Mucosa of descending colon (tissue), 3 donors: ENCODE measurements at regions not wholly inside any gene's neighbourhood (a gene's known extent, or its start where the extent isn't known, plus 50 kb on each side); places are given as distances from the start of the nearest gene placed in this dataset.

Experiments
- ATAC-seq: fragments of 200-7000 bp; cut with Tn5 transposase; one replicate; pipeline ENCODE4 v1.9.1; 2020; ENCODE audit warnings: mild to moderate bottlenecking, moderate library complexity
- DNase-seq, 3 donors: peaks; one replicate each; pipeline ENCODE4 v3.0.0-alpha.2; 2020
- H3K36me3 ChIP-seq: fragments of 200-600 bp; one replicate; pipeline ENCODE4 v1.8.0; 2021; ENCODE audit warnings: low read depth, mild to moderate bottlenecking
- H3K4me1 ChIP-seq: fragments of 200-600 bp; one replicate; pipeline ENCODE4 v1.8.0; 2021; ENCODE audit warnings: low read depth, mild to moderate bottlenecking
- H3K4me3 ChIP-seq: fragments of 200-600 bp; one replicate; pipeline ENCODE4 v1.8.0; 2021; ENCODE audit warnings: mild to moderate bottlenecking
- H3K9me3 ChIP-seq: fragments of 200-600 bp; one replicate; pipeline ENCODE4 v1.8.0; 2021; ENCODE audit warnings: mild to moderate bottlenecking
- intact Hi-C, 2 donors: fragments of 100-400 bp; cut with DNase I in 1 of 2; cut with micrococcal nuclease in 1 of 2; formaldehyde crosslinking; loops; one replicate each; pipeline versions ENCODE4 v1.11.0 to v1.11.1; 2022; cut with DNase I, micrococcal nuclease
- TF ChIP-seq, protein P1 (sequence below): fragments of 200-600 bp; IDR thresholded peaks from one replicate; pipeline ENCODE4 v1.8.0; 2022; ENCODE audit warnings: antibody characterized with exemption, mild to moderate bottlenecking
- donor health status: DM: no; HTN: no; CAD: no; lungs with moderate emphysema.
- donor health status: DM: no; HTN: no; CAD: no.
- donor health status: DM: no; HTN: yes; CAD: no.

DNA sequence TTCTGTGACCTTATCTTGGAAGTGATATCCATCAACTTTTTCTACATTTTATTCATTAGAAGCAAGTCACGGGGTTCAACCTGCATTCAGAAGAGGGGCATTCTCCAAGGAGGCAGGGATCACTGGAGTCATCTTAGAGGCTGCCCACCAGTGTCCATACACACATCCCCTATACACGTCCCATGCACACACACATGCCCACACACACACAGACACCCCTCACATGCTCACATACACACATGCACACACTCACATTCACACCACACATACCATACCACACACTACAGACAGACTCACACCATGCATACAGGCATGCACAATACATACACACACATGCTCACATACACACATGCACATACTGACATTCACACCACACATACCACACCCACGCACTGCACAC is 884.7 kb downstream of the TBC1D22A start:
- H3K36me3 ChIP-seq, result no peaks in the 10 kb centered on the region
- no peaks in the 10 kb centered on the region for H3K4me1 ChIP-seq
- H3K4me3 ChIP-seq, result no peak overlapping the region
- no peak for DNase-seq
- ATAC-seq, result no peak
- TF ChIP-seq, protein P1, sequence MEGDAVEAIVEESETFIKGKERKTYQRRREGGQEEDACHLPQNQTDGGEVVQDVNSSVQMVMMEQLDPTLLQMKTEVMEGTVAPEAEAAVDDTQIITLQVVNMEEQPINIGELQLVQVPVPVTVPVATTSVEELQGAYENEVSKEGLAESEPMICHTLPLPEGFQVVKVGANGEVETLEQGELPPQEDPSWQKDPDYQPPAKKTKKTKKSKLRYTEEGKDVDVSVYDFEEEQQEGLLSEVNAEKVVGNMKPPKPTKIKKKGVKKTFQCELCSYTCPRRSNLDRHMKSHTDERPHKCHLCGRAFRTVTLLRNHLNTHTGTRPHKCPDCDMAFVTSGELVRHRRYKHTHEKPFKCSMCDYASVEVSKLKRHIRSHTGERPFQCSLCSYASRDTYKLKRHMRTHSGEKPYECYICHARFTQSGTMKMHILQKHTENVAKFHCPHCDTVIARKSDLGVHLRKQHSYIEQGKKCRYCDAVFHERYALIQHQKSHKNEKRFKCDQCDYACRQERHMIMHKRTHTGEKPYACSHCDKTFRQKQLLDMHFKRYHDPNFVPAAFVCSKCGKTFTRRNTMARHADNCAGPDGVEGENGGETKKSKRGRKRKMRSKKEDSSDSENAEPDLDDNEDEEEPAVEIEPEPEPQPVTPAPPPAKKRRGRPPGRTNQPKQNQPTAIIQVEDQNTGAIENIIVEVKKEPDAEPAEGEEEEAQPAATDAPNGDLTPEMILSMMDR, result no peak
- intact Hi-C loops, result no loop called here
- H3K9me3 ChIP-seq, result no peaks in the 10 kb centered on the region

DNA sequence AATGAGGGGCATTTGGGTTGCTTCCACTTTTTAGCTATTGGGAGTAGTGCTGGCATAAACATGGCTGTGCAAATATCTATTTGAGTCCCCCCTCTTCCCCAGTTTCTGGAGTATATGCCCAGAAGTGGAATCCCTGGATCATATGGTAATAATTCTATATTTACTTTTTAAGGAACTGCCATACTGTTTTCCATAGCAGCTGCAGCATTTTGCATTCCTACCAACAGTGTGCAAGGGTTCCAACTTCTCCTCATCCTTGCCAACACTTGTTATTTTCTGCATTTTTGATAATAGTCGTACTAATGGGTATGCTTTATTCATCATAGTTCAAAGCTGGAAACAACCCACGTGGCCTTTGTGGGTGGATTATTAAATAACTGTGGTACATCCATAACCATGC is 883.5 kb downstream of the TBC1D22A start:
- Histone ChIP-seq H3K4me3 (no peak overlapping the region), H3K4me1 (no peaks in the 10 kb centered on the region), H3K36me3 (no peaks in the 10 kb centered on the region), H3K9me3 (no peaks in the 10 kb centered on the region)
- ATAC-seq, result no peak
- intact Hi-C loops, result no loop called here
- TF ChIP-seq, protein P1, result no peak
- DNase-seq, result no peak

GRCh38 chr22:47645450-47645914 is 883.0 kb downstream of the TBC1D22A start:
- intact Hi-C loops, result no loop called here
- DNase-seq, result no peak
- Histone ChIP-seq H3K4me3 (no peak overlapping the region), H3K36me3 (no peaks in the 10 kb centered on the region), H3K9me3 (no peaks in the 10 kb centered on the region), H3K4me1 (no peaks in the 10 kb centered on the region)
- TF ChIP-seq, protein P1, result no peak
- ATAC-seq, result no peak

DNA sequence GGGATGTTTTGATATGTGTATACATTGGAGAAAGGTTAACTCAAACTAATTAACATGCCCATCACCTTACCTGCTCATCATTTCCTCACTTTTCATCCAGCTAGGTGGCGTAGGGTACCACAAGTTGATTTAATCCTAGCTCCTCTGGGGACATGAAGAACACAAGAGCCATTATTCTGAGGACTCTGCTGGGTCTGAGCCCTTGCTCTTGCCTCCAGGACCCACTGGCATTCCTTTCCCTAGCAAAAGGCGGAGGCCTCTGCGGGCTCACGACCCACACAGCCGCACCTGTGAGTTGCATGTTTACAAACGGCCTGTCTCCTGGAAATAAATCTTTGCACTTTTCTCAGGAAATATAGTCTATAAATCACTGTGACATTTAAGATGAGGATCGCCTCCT is 871.9 kb downstream of the TBC1D22A start:
- DNase-seq, result no peak
- TF ChIP-seq, protein P1, result no peak

DNA sequence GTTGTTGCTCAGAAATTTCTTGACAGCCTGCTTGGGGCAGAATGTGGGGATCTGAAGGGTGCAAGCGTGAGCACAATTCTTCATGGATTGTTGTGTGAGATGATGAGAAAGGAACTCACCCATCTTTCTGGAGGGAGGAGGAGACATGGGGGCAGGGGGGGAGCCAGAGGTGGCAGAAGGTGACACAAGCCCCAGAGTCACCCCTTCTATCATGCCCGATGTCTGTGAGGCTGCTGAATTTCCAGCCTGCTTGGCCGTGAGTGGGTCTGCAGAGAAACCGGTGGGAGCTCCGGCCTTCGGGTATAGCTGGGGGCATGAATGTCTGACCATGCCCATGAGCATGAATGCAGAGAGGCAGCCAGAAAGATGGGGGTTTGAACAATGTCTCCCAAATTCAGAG is 870.7 kb downstream of the TBC1D22A start:
- intact Hi-C loops, result no loop called here
- Histone ChIP-seq H3K4me3 (no peak overlapping the region), H3K36me3 (no peaks in the 10 kb centered on the region), H3K9me3 (peaks cover 4% of the 10 kb centered on the region), H3K4me1 (no peaks in the 10 kb centered on the region)
- DNase-seq, result no peak
- TF ChIP-seq, protein P1, result no peak
- ATAC-seq, result no peak

More for the DNA sequence above, 871.9 kb downstream of the TBC1D22A start:
- H3K9me3 ChIP-seq, result peaks cover 5% of the 10 kb centered on the region
- intact Hi-C loops, result no loop called here
- no peaks in the 10 kb centered on the region for H3K36me3 ChIP-seq
- no peak overlapping the region for H3K4me3 ChIP-seq
- ATAC-seq, result no peak
- H3K4me1 ChIP-seq, result no peaks in the 10 kb centered on the region

- no peak for DNase-seq
- Histone ChIP-seq H3K4me3 (no peak overlapping the region), H3K4me1 (no peaks in the 10 kb centered on the region), H3K36me3 (no peaks in the 10 kb centered on the region), H3K9me3 (peaks cover under 1% of the 10 kb centered on the region)
- ATAC-seq, result no peak
- TF ChIP-seq, protein P1, result no peak
- intact Hi-C loops, result no loop called here
These were observed 870.3 kb downstream of the TBC1D22A start for GRCh38 chr22:47632701-47633100.
